Stomach (tissue), 8 donors: ENCODE measurements at regions not wholly inside any gene's neighbourhood (a gene's known extent, or its start where the extent isn't known, plus 50 kb on each side); places are given as distances from the start of the nearest gene placed in this dataset.

Experiments used
- DNase-seq, 2 donors: peaks; one replicate each; pipeline versions ENCODE4 v3.0.0 to v3.0.0-alpha.2; 2013 to 2019
- H3K27ac ChIP-seq, 5 donors: fragments of 200-600 bp in 4 of 5; sonication (generic) in 4 of 5; one replicate each; pipeline ENCODE4 v1.5.1; 2013 to 2019; ENCODE audit warnings: mild to moderate bottlenecking in 1 of 5, moderate library complexity in 1 of 5
- H3K27me3 ChIP-seq, 3 donors: fragments of 200-600 bp; sonication (generic); one replicate each; pipeline ENCODE4 v1.5.1; 2017 to 2019; ENCODE audit warnings: mixed run types in 1 of 3
- H3K36me3 ChIP-seq, 4 donors: fragments of 200-600 bp; sonication (generic); 1 replicate in 3 of 4; 2 replicates in 1 of 4; pipeline ENCODE4 v1.5.1; 2016 to 2019
- H3K4me1 ChIP-seq, 4 donors: fragments of 200-600 bp; sonication (generic); one replicate each; pipeline ENCODE4 v1.5.1; 2016 to 2019
- H3K4me3 ChIP-seq, 4 donors: fragments of 200-600 bp; sonication (generic) in 3 of 4; one replicate each; pipeline ENCODE4 v1.5.1; 2016 to 2019; ENCODE audit warnings: mild to moderate bottlenecking in 1 of 4
- H3K9me3 ChIP-seq, 4 donors: fragments of 200-600 bp; sonication (generic); one replicate each; pipeline ENCODE4 v1.5.1; 2016 to 2019
- CTCF ChIP-seq, 7 experiments: fragments of 450-650 bp in 4 of 7; fragments of 200-600 bp in 3 of 7; sonication (generic) in 3 of 7; IDR thresholded peaks; one replicate each; pipeline ENCODE4 v1.5.1; 2016 to 2019; ENCODE audit warnings: antibody characterized with exemption in 7 of 7, control low read depth in 2 of 7, mild to moderate bottlenecking in 1 of 7
- EP300 ChIP-seq: sonication (generic); formaldehyde crosslinking; IDR thresholded peaks from one replicate; pipeline ENCODE4 v1.6.1; 2017; ENCODE audit warnings: antibody characterized with exemption
- POLR2A ChIP-seq, 4 donors: fragments of 450-650 bp; IDR thresholded peaks; one replicate each; pipeline ENCODE4 v1.6.1; 2016; ENCODE audit warnings: antibody characterized with exemption in 4 of 4, control low read depth in 2 of 4, mild to moderate bottlenecking in 1 of 4, moderate library complexity in 1 of 4
- POLR2AphosphoS5 ChIP-seq, 3 donors: sonication (generic); formaldehyde crosslinking; IDR thresholded peaks; one replicate each; pipeline ENCODE4 v1.6.1; 2016; ENCODE audit warnings: antibody characterized with exemption in 3 of 3
- WGBS, 5 donors: extraction: QIAGEN DNeasy Blood & Tissue Kit in 3 of 5; methylation state at CpG; one replicate each; pipeline versions ENCODE4 v1.1.5 to v1.1.7; 2013 to 2018; 5-methylcytosine and 5-hydroxymethylcytosine counted together
- intact Hi-C: fragments of 100-400 bp; cut with DNase I; formaldehyde crosslinking; loops from one replicate; pipeline ENCODE4 v1.15.1; 2023; ENCODE audit warnings: low total_unique reads
- donor health status: healthy with polysubstance abuse.
- donor health status: Bipolar disorder and iron deficiency.
- donor health status: healthy.

GRCh38 chr12:3945671-3946070, 72.5 kb upstream of the PARP11 start:
- no peaks in the 10 kb centered on the region for H3K9me3 ChIP-seq
- 64 to 82% (median 73%) methylated on average over 3 of the region's 3 CpGs for WGBS, 5 donors
- intact Hi-C loops = no loop called here
- no peak for TF ChIP-seq POLR2AphosphoS5 (IDR thresholded peaks at IDR 0.05)
- TF ChIP-seq CTCF (IDR thresholded peaks at IDR 0.05) = no peak
- no peak for TF ChIP-seq EP300
- TF ChIP-seq POLR2A (IDR thresholded peaks at IDR 0.05) = no peak
- no peak overlapping the region for H3K4me3 ChIP-seq
- peaks cover 0 to 13% (median 0%) of the 10 kb centered on the region in 3 donors for H3K27me3 ChIP-seq
- no peak overlapping the region for H3K27ac ChIP-seq
- H3K36me3 ChIP-seq = no peaks in the 10 kb centered on the region
- H3K4me1 ChIP-seq = no peaks in the 10 kb centered on the region
- no peak for DNase-seq

DNA sequence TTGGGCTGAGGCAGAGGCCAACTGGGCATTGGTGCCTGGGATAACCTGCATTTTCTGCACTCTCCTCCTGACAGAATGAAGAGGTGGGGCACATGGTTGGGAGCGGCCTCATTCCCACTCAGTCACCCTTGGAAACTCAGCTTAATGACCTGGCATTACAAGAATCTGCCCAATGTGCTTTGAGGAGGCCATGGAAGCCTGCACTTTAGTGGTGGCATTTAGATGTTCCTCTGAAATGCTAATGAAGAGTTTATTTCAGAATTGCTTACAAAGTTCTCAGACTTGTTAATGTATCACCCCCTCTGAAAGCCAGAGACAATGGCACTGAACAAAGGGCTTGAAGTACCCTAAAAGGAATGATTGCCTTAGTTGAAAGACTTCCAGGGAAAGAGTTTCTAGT, 71.4 kb upstream of the PARP11 start:
- H3K4me1 ChIP-seq = no peaks in the 10 kb centered on the region
- no peak for TF ChIP-seq POLR2A (IDR thresholded peaks at IDR 0.05)
- no peak for TF ChIP-seq POLR2AphosphoS5 (IDR thresholded peaks at IDR 0.05)
- TF ChIP-seq CTCF (IDR thresholded peaks at IDR 0.05) = no peak
- no peak for TF ChIP-seq EP300
- DNase-seq = no peak
- no peaks in the 10 kb centered on the region for H3K9me3 ChIP-seq
- H3K27ac ChIP-seq = no peak overlapping the region
- no peak overlapping the region for H3K4me3 ChIP-seq
- H3K27me3 ChIP-seq = peaks cover 0 to 13% (median 0%) of the 10 kb centered on the region in 3 donors
- H3K36me3 ChIP-seq = no peaks in the 10 kb centered on the region
- WGBS, 5 donors = 28 to 89% (median 54%) methylated on average over 1 of the region's 1 CpG
- intact Hi-C loops = no loop called here

DNA sequence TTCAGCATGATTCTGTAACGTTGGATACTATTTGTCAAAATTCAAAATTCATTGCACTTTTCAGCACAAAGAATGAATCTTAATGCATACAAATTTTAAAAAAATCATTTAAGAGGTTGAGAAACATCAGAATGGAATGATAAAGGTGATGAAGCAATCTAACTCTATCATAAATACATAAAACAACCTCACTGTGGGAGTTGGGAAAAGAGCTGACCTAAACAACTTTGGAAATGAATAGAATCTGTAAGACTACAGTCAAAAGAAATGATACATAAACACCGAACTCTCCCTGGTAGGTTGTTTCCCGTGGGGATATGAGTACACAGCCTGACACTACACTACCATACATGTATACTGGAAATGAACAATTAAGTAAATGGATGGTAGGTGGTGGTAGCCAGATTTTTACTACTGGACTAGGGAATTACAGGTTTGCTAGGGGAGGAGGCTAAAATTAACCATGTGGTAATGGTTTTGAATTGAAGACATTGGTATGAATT, 64.9 kb upstream of the PARP11 start:
- DNase-seq = no peak
- Histone ChIP-seq H3K27ac (no peak overlapping the region), H3K9me3 (no peaks in the 10 kb centered on the region), H3K27me3 (peaks cover 0 to 17% (median 0%) of the 10 kb centered on the region in 3 donors), H3K4me1 (no peaks in the 10 kb centered on the region), H3K4me3 (no peak overlapping the region), H3K36me3 (no peaks in the 10 kb centered on the region)
- no peak for TF ChIP-seq CTCF (IDR thresholded peaks at IDR 0.05)
- TF ChIP-seq POLR2AphosphoS5 (IDR thresholded peaks at IDR 0.05) = no peak
- TF ChIP-seq EP300 = no peak
- no peak for TF ChIP-seq POLR2A (IDR thresholded peaks at IDR 0.05)
- intact Hi-C loops = no loop called here
- 69 to 85% (median 77%) methylated on average over 3 of the region's 3 CpGs for WGBS, 5 donors

DNA sequence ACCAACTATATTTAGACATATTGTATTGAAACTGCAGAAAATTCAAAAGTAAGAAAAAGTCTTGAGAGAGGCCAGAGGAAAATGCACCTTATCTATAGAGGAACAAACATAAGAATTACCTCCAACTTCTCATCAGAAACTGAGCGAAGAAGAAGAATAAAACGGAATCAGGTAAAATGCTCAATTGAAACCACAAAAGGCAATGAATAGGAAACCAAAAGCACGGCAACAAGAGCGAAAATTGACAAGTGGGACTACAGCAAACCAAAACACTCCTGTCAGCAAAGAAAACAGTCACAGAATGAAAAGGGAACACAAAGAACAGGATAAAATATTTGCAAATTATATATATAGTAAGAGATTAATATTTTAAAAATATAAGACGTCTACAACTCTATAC, 61.9 kb upstream of the PARP11 start:
- H3K36me3 ChIP-seq = no peaks in the 10 kb centered on the region
- H3K27me3 ChIP-seq = peaks cover 0 to 35% (median 0%) of the 10 kb centered on the region in 3 donors
- H3K4me1 ChIP-seq = no peaks in the 10 kb centered on the region
- intact Hi-C loops = no loop called here
- WGBS, 5 donors = 47 to 64% (median 50%) methylated on average over 5 of the region's 5 CpGs
- no peaks in the 10 kb centered on the region for H3K9me3 ChIP-seq
- H3K4me3 ChIP-seq = no peak overlapping the region
- no peak for DNase-seq
- TF ChIP-seq EP300 (no peak), CTCF (IDR thresholded peaks at IDR 0.05) (no peak), POLR2AphosphoS5 (IDR thresholded peaks at IDR 0.05) (no peak), POLR2A (IDR thresholded peaks at IDR 0.05) (no peak)
- H3K27ac ChIP-seq = no peak overlapping the region
